ENCODE measurements at regions not wholly inside any gene's neighbourhood (a gene's known extent, or its start where the extent isn't known, plus 50 kb on each side); places are given as distances from the start of the nearest gene placed in this dataset.

- no peak for DNase-seq
Observed at GRCh38 chr2:59957504-59957903, 596.0 kb downstream of the BCL11A start.

- DNase-seq: no peak
Observed at GRCh38 chr2:59956981-59957380, 596.5 kb downstream of the BCL11A start.

- no peak for DNase-seq
Observed at GRCh38 chr2:59947917-59948541, 605.4 kb downstream of the BCL11A start.

GRCh38 chr2:59947209-59947608, 606.2 kb downstream of the BCL11A start:
- DNase-seq: no peak

GRCh38 chr2:59939236-59939635, 614.2 kb downstream of the BCL11A start:
- no peak for DNase-seq

GRCh38 chr2:59938181-59938580, 615.3 kb downstream of the BCL11A start:
- no peak for DNase-seq

- DNase-seq: no peak
Observed at GRCh38 chr2:59936048-59936447, 617.4 kb downstream of the BCL11A start.

GRCh38 chr2:59935005-59935404, 618.4 kb downstream of the BCL11A start:
- no peak for DNase-seq

GRCh38 chr2:59933948-59934347, 619.5 kb downstream of the BCL11A start:
- DNase-seq: no peak

- DNase-seq: no peak
Observed at GRCh38 chr2:59932341-59932740, 621.1 kb downstream of the BCL11A start.

GRCh38 chr2:59930430-59930829, 623.0 kb downstream of the BCL11A start:
- DNase-seq: no peak

- no peak for DNase-seq
Observed at GRCh38 chr2:59926731-59927130, 626.7 kb downstream of the BCL11A start.

- no peak for DNase-seq
Observed at GRCh38 chr2:59925321-59925720, 628.1 kb downstream of the BCL11A start.

GRCh38 chr2:59924346-59924745, 629.1 kb downstream of the BCL11A start:
- DNase-seq: no peak

GRCh38 chr2:59922450-59922849, 631.0 kb downstream of the BCL11A start:
- DNase-seq: no peak

- no peak for DNase-seq
Observed at GRCh38 chr2:59921743-59922142, 631.7 kb downstream of the BCL11A start.

GRCh38 chr2:59920961-59921360, 632.5 kb downstream of the BCL11A start:
- DNase-seq: no peak

- DNase-seq: no peak
Observed at GRCh38 chr2:59920307-59920706, 633.1 kb downstream of the BCL11A start.

- no peak for DNase-seq
Observed at GRCh38 chr2:59919579-59919978, 633.9 kb downstream of the BCL11A start.

- DNase-seq: no peak
Observed at GRCh38 chr2:59912042-59912441, 641.4 kb downstream of the BCL11A start.

GRCh38 chr2:59910166-59910565, 643.3 kb downstream of the BCL11A start:
- DNase-seq: no peak

- DNase-seq: no peak
Observed at GRCh38 chr2:59909147-59909546, 644.3 kb downstream of the BCL11A start.

GRCh38 chr2:59905731-59906130, 647.7 kb downstream of the BCL11A start:
- DNase-seq: no peak

- DNase-seq: no peak
Observed at GRCh38 chr2:59903994-59904544, 649.4 kb downstream of the BCL11A start.
